HL-60/S4 treated with retinoic acid at 250 ng/mL for 4 days and 3 days (cell line): ENCODE measurements at regions not wholly inside any gene's neighbourhood (a gene's known extent, or its start where the extent isn't known, plus 50 kb on each side); places are given as distances from the start of the nearest gene placed in this dataset.
"Not testable (repeated sequence)": the region's sequence is repeated elsewhere in the genome, so short reads cannot be mapped to it uniquely, and the experiment has no call there.

ENCODE experiments used
- in situ Hi-C: fragments of 300-500 bp; cut with MboI; formaldehyde crosslinking; loops from 2 replicates; pipeline ENCODE4 v1.7.0; 2022; ENCODE audit warnings: low sequenced_read_pairs

DNA sequence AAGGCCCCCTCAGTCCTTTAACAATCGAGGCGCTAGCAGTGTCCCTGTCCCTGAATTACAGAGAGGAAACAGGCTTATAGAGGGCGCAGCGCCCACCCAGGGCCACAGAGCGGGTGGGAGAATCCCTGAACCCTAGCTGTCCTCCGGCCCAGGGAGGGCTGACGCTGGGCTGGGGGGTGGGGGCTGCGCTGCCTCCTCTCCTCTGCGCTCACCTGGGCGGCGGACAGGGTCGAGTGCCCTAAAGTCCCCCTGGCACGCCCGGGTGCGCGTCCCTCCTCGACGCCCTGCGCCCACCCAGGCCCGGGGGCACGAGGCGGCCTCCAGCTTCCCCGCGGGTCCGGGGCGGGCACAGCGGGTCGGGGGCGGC lies 200.4 kb upstream of the N4BP1 start:
- in situ Hi-C loops: no loop called here

DNA sequence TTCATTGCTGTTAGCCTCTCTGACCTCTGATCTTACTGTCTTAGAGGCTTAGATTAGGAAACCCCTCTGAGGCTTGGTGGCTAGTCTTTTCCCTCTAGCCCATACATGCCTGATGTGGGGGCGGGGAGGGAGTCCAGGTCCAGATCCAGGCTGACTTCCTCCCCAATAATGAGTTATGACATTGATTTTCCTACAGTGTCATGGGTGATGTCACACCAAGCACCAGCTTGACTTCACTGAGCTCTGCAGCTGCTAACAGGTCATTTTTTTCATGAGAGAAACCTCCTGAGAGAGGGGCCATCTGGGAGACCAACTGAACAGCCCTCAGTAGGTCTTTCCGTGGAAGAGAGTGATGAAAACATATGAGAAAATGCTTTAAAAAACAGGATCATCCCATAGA lies 180.2 kb upstream of the N4BP1 start:
- in situ Hi-C loops: no loop called here

- in situ Hi-C loops: no loop called here
Measured at GRCh38 chr16:48788475-48788874, 178.5 kb upstream of the N4BP1 start.

DNA sequence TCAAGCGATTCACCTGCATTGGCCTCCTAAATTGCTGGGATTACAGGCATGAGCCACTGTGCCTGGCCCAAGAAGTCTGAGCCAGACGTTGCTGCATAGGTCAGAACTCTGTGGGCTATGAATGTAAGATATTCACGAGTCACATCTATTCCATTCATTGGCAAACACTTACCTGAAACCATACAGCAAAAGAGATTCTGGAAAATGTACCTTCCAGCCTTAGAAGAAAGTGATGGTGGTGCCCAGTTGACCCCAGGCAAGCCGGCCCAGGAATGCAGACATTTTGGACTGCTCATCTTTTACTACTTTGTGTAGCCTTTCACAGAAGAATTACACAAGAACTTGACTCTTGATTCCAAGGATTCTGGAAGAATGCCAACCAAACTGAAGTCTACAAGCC lies 135.6 kb upstream of the N4BP1 start:
- in situ Hi-C loops: no loop called here

GRCh38 chr16:48740964-48741363 lies 131.0 kb upstream of the N4BP1 start:
- in situ Hi-C loops: no loop called here

- in situ Hi-C loops: no loop called here
Measured at GRCh38 chr16:48734220-48734619, 124.2 kb upstream of the N4BP1 start.

DNA sequence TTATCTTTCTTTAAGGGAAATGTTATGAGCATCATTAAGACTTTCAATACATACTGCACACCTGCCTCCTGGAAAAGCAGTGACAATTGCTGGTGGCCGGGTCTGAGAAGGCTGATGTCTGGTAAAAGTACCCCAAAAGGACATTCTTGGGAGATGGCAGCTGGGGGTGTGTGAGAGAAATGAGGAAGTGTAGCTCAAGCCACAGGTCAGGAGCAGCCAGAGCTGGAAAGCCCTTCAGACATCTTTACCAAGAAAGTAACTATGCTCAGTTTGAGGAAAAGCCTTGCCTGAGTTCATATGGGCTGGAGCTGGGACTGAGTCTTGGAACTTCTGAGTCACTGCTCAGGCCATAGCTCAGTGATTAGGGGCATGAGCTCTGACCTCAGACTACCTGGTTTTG lies 94.7 kb upstream of the N4BP1 start:
- in situ Hi-C loops: no loop called here

DNA sequence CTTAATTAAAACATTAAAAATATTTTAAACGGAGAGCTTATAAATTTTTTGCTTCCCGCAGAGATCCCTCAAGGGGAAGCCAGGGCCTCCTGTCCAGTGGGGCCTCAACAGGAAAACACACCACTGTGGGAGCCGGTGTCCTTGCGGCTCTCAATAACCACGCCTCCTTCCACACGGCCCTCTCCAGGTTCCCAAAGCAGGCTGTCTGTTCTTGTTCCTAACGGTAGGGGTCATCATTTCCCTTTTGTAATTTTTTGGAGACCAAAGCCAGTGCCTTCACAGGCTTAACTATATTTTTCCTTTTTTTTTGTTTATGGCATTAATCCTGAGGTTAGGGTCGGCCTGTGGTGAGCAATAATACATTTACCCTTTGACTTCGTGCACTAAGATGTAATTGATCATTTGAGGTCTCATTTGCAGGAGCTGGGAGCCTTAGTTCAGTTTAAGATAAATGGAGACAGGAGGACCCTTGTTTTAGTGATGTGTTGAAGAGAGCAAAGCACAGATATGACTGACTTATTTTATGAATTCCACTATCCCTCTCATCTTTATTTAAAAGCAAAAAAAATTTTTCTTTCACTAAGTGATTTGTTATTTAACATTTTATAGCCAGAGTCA lies 77.5 kb upstream of the N4BP1 start:
- in situ Hi-C loops: loop anchor here (10.0 kb wide), 1 partner anchor 657 kb away; no protein-coding TSS in a partner anchor

- in situ Hi-C loops: loop anchor here (10.0 kb wide), 1 partner anchor 661 kb away; no protein-coding TSS in a partner anchor
Measured at GRCh38 chr16:48684148-48684547, 74.2 kb upstream of the N4BP1 start.

- in situ Hi-C loops: loop anchor here (10.0 kb wide), 1 partner anchor 662 kb away; no protein-coding TSS in a partner anchor
Measured at GRCh38 chr16:48682971-48683370, 73.0 kb upstream of the N4BP1 start.

GRCh38 chr16:48681520-48681919 lies 71.5 kb upstream of the N4BP1 start:
- in situ Hi-C loops: loop anchor here (10.0 kb wide), 1 partner anchor 663 kb away; no protein-coding TSS in a partner anchor

DNA sequence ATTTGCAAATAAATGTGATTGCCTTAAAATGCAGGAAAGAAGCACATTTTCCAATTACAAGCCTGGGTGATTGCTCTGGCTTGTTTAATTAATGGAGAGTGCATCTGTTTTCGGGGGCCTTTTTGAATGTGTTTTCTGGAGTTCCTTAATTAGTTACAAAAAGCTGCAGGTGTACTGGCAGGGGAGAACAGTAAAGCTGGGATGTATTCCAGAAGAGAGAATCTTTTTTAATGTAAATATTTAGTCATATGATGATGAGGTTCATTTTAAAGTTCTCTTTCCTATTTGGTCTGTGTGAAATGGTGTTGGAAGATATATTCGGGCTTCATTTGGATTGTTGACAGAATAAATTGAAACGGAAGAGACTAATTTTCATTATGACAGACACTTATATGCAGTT lies 70.9 kb upstream of the N4BP1 start:
- in situ Hi-C loops: loop anchor here (10.0 kb wide), 1 partner anchor 664 kb away; no protein-coding TSS in a partner anchor

DNA sequence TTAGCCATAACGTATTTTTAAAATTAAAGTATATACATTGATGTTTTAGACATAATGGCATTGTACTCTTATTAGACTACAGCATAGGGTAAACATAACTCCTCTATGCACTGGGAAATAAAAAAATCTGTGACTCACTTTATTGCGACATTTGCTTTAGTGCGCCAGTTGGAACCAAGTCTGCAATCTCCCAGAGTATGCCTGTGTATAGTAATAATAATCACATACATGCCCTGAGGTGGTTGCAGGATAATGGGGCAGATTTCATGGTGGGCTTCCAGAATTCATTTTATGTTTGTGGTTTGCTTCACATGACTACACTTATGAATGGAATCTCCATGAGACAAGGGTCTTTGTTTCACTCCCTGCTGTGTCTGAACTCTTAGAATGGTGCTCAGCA lies 66.9 kb upstream of the N4BP1 start:
- in situ Hi-C loops: no loop called here

- in situ Hi-C loops: not testable (repeated sequence)
Measured at GRCh38 chr16:48668184-48668583, 58.2 kb upstream of the N4BP1 start.

- in situ Hi-C loops: no loop called here
Measured at GRCh38 chr16:48659940-48660339, 50.0 kb upstream of the N4BP1 start.
